ENCODE measurements at regions not wholly inside any gene's neighbourhood (a gene's known extent, or its start where the extent isn't known, plus 50 kb on each side); places are given as distances from the start of the nearest gene placed in this dataset.
"Not testable (repeated sequence)": the region's sequence is repeated elsewhere in the genome, so short reads cannot be mapped to it uniquely, and the experiment has no call there.

- H3K4me1 Mint-ChIP-seq = no peaks in the 10 kb centered on the region
- no peak for DNase-seq
- H3K27ac Mint-ChIP-seq = no peak overlapping the region
- no peak overlapping the region for H3K4me3 Mint-ChIP-seq
- H3K27me3 Mint-ChIP-seq = peaks cover 4% of the 10 kb centered on the region
- H3K36me3 Mint-ChIP-seq = no peaks in the 10 kb centered on the region
- H3K9me3 Mint-ChIP-seq (ENCODE audit: low read depth) = no peaks in the 10 kb centered on the region
- CTCF ChIA-PET = no interaction called here
- no peak for ATAC-seq
Observed at GRCh38 chr4:79850626-79851025, 222.4 kb downstream of the ANTXR2 start.

GRCh38 chr4:79848329-79848728 is 224.7 kb downstream of the ANTXR2 start:
- Mint-ChIP-seq H3K9me3 (ENCODE audit: low read depth) (peaks cover 1% of the 10 kb centered on the region), H3K27me3 (peaks cover 5% of the 10 kb centered on the region)

DNA sequence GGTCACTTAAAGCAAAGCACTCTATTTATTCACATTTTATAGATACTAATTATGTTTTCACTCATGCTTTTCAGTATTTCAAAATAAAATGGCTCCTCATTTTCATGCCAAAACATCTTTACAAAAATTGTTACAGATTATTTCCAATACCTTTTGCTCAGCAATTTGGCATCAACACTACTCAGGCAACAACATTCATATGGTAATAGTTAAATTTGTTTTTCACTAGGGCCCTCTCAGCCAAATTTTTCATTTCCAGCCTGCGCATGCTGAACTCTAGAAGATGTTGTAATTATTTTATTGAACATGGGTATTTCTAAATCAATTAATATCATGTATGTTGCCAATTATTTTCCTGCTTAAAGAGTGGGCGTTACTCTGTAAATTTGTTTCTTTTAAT is 225.6 kb downstream of the ANTXR2 start:
- Mint-ChIP-seq H3K27ac (no peak overlapping the region), H3K9me3 (ENCODE audit: low read depth) (peaks cover 2% of the 10 kb centered on the region), H3K27me3 (peaks cover 6% of the 10 kb centered on the region), H3K36me3 (no peaks in the 10 kb centered on the region), H3K4me3 (no peak overlapping the region), H3K4me1 (no peaks in the 10 kb centered on the region)
- ATAC-seq = no peak
- CTCF ChIA-PET = interaction anchor here (0.6 kb wide), 1 partner anchor 35 kb away, joined by 3 read pairs; no protein-coding TSS in a partner anchor
- no peak for DNase-seq

More at GRCh38 chr4:79848329-79848728, 224.7 kb downstream of the ANTXR2 start:
- DNase-seq = no peak
- Mint-ChIP-seq H3K27ac (no peak overlapping the region), H3K36me3 (no peaks in the 10 kb centered on the region), H3K4me1 (no peaks in the 10 kb centered on the region), H3K4me3 (no peak overlapping the region)
- CTCF ChIA-PET = no interaction called here
- ATAC-seq = no peak

GRCh38 chr4:79842162-79842561 is 230.9 kb downstream of the ANTXR2 start:
- Mint-ChIP-seq H3K27me3 (peaks cover 6% of the 10 kb centered on the region), H3K36me3 (no peaks in the 10 kb centered on the region), H3K27ac (no peak overlapping the region), H3K4me3 (no peak overlapping the region), H3K9me3 (ENCODE audit: low read depth) (peaks cover 5% of the 10 kb centered on the region), H3K4me1 (no peaks in the 10 kb centered on the region)
- ATAC-seq (no peak), DNase-seq (no peak)
- CTCF ChIA-PET = no interaction called here

GRCh38 chr4:79833857-79834256 is 239.2 kb downstream of the ANTXR2 start:
- no peaks in the 10 kb centered on the region for H3K36me3 Mint-ChIP-seq
- no peaks in the 10 kb centered on the region for H3K4me1 Mint-ChIP-seq
- no peak for ATAC-seq
- H3K9me3 Mint-ChIP-seq (ENCODE audit: low read depth) = no peaks in the 10 kb centered on the region
- DNase-seq = no peak
- CTCF ChIA-PET = no interaction called here
- H3K4me3 Mint-ChIP-seq = no peak overlapping the region
- peaks cover 9% of the 10 kb centered on the region for H3K27me3 Mint-ChIP-seq
- no peak overlapping the region for H3K27ac Mint-ChIP-seq

DNA sequence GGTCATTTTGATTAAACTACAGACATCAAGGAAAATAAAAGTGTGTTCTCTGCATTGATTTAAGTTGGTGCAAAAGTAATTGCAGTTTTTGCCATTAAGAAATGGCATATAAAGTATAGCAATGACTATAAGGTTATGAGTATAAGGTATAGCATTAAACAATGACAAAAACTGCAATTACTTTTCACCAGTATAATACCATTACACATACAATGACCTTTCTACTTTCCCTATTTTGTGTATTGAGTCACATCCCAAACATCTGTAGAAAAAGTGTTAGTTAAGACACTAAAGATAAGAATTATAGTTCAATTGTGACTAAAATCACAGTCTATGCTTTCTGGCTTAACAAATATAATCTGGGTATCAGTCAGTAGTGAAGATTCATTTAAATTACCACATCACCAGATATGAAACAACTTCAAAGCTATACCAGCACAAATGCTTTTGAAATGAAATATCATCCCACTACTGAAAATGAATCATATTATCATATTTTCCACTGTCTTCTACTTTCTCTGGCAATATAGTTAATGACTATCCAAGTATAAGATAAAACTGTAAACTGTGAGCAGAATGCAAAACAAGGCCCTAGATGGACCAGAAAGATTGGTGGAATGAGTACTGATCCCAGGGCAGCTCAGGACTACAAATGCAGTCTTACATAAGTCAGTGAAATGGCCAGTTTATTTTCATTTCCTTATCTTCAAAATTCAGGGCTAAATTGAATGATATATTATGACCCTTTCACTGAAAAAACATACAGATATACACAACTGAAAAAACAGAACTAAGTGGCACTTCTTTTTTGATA is 241.1 kb downstream of the ANTXR2 start:
- ATAC-seq (no peak), DNase-seq (no peak)
- no peak overlapping the region for H3K27ac Mint-ChIP-seq
- no peaks in the 10 kb centered on the region for H3K9me3 Mint-ChIP-seq (ENCODE audit: low read depth)
- peaks cover 9% of the 10 kb centered on the region for H3K27me3 Mint-ChIP-seq
- H3K4me3 Mint-ChIP-seq = no peak overlapping the region
- H3K36me3 Mint-ChIP-seq = no peaks in the 10 kb centered on the region
- H3K4me1 Mint-ChIP-seq = no peaks in the 10 kb centered on the region
- CTCF ChIA-PET = no interaction called here

DNA sequence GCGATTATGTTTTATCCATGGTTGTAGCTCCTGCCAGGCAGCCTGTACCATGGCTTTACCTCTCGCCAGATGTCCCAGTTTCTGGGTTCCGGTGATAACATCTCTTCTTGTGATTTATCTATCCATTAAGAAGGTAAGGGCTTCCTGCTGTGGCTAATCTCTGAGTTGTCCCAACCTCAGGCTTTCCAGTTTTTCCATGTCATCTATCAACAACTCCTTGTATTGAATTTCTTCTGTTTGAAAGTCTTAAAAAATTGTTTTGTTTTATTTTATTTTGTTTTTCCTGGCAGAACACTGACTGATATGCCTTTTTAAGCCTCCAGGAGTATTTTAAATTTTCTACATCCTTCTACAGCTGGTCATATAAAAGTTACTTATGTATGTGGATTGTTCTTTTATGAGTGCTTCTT is 241.9 kb downstream of the ANTXR2 start:
- Mint-ChIP-seq H3K4me3 (no peak overlapping the region), H3K27me3 (peaks cover 9% of the 10 kb centered on the region), H3K36me3 (no peaks in the 10 kb centered on the region), H3K9me3 (ENCODE audit: low read depth) (no peaks in the 10 kb centered on the region), H3K4me1 (no peaks in the 10 kb centered on the region), H3K27ac (no peak overlapping the region)
- CTCF ChIA-PET = no interaction called here
- ATAC-seq (no peak), DNase-seq (no peak)

DNA sequence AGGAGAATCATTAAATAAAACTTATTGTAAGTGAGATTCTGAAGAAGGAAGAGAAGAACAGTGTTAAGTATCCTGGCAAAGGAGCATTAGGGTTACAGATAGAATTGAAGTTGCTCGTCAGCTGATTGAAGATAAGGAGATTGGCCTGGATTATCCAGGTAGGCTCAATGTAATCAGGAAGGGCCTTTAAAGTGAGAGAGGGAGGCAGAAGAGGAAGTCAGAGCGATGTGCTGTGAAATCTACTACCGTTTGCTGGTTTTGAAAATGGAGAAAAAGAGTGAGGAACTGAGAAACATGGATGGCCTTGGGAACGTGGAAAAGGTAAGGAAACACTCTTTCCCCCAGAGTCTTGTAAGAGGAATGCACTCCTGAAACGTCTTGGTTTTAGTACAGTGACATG is 245.7 kb downstream of the ANTXR2 start:
- no peak for DNase-seq
- CTCF ChIA-PET = no interaction called here
- no peaks in the 10 kb centered on the region for H3K9me3 Mint-ChIP-seq (ENCODE audit: low read depth)
- H3K4me1 Mint-ChIP-seq = no peaks in the 10 kb centered on the region
- H3K27me3 Mint-ChIP-seq = peaks cover 7% of the 10 kb centered on the region
- ATAC-seq = no peak
- H3K27ac Mint-ChIP-seq = no peak overlapping the region
- no peaks in the 10 kb centered on the region for H3K36me3 Mint-ChIP-seq
- no peak overlapping the region for H3K4me3 Mint-ChIP-seq

GRCh38 chr4:79823148-79823763 is 249.8 kb downstream of the ANTXR2 start:
- no peaks in the 10 kb centered on the region for H3K4me1 Mint-ChIP-seq
- no peaks in the 10 kb centered on the region for H3K27me3 Mint-ChIP-seq
- H3K4me3 Mint-ChIP-seq = no peak overlapping the region
- no peaks in the 10 kb centered on the region for H3K9me3 Mint-ChIP-seq (ENCODE audit: low read depth)
- H3K27ac Mint-ChIP-seq = no peak overlapping the region
- ATAC-seq (no peak), DNase-seq (no peak)
- CTCF ChIA-PET = no interaction called here
- H3K36me3 Mint-ChIP-seq = no peaks in the 10 kb centered on the region

DNA sequence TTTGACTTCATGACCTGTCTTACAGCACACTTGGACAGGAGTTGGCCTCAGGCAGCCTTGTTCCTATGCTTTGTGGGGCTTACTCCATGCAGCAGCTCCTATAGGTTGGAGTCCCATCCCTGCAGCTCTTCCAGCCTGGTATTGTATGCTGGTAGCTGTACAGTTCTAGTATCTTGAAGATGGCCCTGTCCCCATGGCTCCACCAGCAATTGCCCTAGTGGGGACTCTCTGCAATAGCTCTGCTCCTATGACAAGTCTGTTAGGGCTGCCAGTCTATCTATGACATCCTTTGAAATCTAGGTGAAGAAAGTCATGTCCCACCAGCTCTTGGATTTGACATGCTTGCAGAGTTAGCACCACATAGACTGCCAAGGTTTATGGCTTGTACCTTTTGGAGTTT is 252.6 kb downstream of the ANTXR2 start:
- ATAC-seq = peak; percentile 39
- H3K36me3 Mint-ChIP-seq = no peaks in the 10 kb centered on the region
- no peaks in the 10 kb centered on the region for H3K4me1 Mint-ChIP-seq
- H3K27ac Mint-ChIP-seq = no peak overlapping the region
- CTCF ChIA-PET = no interaction called here
- no peak overlapping the region for H3K4me3 Mint-ChIP-seq
- H3K27me3 Mint-ChIP-seq = no peaks in the 10 kb centered on the region
- no peak for DNase-seq
- no peaks in the 10 kb centered on the region for H3K9me3 Mint-ChIP-seq (ENCODE audit: low read depth)

- H3K4me1 Mint-ChIP-seq; H3K36me3 Mint-ChIP-seq; DNase-seq; ATAC-seq; H3K27ac Mint-ChIP-seq; CTCF ChIA-PET; H3K9me3 Mint-ChIP-seq (ENCODE audit: low read depth); H3K27me3 Mint-ChIP-seq; H3K4me3 Mint-ChIP-seq: not testable (repeated sequence)
Observed at GRCh38 chr4:79807933-79808332, 265.1 kb downstream of the ANTXR2 start.

DNA sequence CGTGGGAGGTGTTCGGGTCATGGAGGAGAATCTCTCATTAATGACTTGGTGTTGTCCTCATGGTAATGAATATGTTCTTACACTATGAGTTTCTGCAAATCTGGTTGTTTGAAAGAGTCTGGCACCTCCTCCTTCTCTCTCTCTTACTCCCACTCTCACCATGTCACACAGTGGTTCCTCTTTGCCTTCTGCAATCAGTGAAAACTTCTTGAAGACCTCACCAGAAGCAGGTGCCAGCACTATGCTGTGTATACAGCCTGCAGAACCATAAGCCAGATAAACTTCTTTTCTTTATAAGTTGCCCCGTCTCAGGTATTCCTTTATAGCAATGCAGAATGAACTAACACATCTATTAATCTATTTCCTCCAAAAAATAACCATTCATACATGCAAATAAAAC is 275.0 kb downstream of the ANTXR2 start:
- Mint-ChIP-seq H3K9me3 (ENCODE audit: low read depth) (no peaks in the 10 kb centered on the region), H3K27me3 (no peaks in the 10 kb centered on the region), H3K27ac (no peak overlapping the region), H3K36me3 (no peaks in the 10 kb centered on the region), H3K4me3 (no peak overlapping the region), H3K4me1 (no peaks in the 10 kb centered on the region)
- ATAC-seq = no peak
- no peak for DNase-seq
- CTCF ChIA-PET = no interaction called here

GRCh38 chr4:79796948-79797347 is 276.1 kb downstream of the ANTXR2 start:
- Mint-ChIP-seq H3K4me3 (no peak overlapping the region), H3K4me1 (no peaks in the 10 kb centered on the region), H3K27ac (no peak overlapping the region), H3K27me3 (no peaks in the 10 kb centered on the region), H3K9me3 (ENCODE audit: low read depth) (no peaks in the 10 kb centered on the region), H3K36me3 (no peaks in the 10 kb centered on the region)
- CTCF ChIA-PET = no interaction called here
- ATAC-seq (no peak), DNase-seq (no peak)

DNA sequence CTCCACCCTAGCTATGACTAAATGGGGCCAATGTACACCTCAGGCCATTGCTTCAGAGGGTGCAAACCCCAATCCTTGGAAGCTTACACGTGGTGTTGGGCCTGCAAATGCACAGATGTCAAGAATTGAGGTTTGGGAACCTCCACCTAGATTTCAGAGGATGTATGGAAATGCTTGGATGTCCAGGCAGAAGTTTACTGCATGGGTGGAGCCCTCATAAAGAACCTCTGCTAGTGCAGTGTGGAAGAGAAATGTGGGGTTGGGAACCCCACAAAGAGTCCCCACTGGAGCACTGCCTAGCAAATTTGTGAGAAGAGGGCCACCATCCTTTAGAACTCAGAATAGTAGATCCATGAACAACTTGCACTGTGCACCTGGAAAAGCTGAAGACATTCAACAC is 284.1 kb downstream of the ANTXR2 start:
- ATAC-seq (no peak), DNase-seq (no peak)
- Mint-ChIP-seq H3K4me1 (no peaks in the 10 kb centered on the region), H3K36me3 (no peaks in the 10 kb centered on the region), H3K27ac (no peak overlapping the region), H3K9me3 (ENCODE audit: low read depth) (peaks cover 9% of the 10 kb centered on the region), H3K27me3 (no peaks in the 10 kb centered on the region), H3K4me3 (no peak overlapping the region)
- CTCF ChIA-PET = no interaction called here

Data from activated CD8-positive, alpha-beta memory T cell treated with anti-CD3 and anti-CD28 coated beads, Interleukin-2, amount 10 ng/mL, durations not matched to agents 7 days and 5 days (primary cell).